ENCODE measurements at regions not wholly inside any gene's neighbourhood (a gene's known extent, or its start where the extent isn't known, plus 50 kb on each side); places are given as distances from the start of the nearest gene placed in this dataset.

DNA sequence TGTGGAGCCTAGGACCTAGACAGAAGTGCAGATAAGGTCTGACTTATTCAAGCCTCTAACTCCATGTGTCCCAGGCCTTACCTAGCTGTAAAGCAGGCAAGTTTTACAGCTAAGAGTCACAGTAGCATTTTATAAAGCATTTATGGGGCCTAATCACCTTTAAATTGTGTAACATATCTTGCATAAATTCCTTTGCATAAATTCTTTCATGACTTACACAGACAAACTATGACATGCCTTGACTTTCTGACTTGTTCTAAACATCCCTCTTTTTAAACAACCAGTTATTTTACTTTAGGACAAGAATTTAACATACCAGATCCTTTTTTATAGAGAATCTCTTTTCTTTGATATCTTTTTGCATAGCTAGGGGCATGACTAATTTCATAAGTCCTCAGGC is 1257.8 kb upstream of the NRXN1 start:
- no peak overlapping the region for H3K27ac ChIP-seq (ENCODE audit: low read depth, low read length, poor library complexity, severe bottlenecking)
- intact Hi-C loops (cut with micrococcal nuclease; ENCODE audit: unreplicated experiment): no loop called here
- no peak overlapping the region for H3K4me3 ChIP-seq (ENCODE audit: low read depth, low read length, poor library complexity, severe bottlenecking)
- no peaks in the 10 kb centered on the region for H3K27me3 ChIP-seq (replicated peaks; ENCODE audit: insufficient read depth, low read depth, low read length, poor library complexity)
- no peaks in the 10 kb centered on the region for H3K36me3 ChIP-seq (ENCODE audit: insufficient read depth, low read length, poor library complexity, severe bottlenecking)
- no peaks in the 10 kb centered on the region for H3K9me3 ChIP-seq (ENCODE audit: low read depth, low read length, poor library complexity, severe bottlenecking)
- CTCF ChIA-PET: no interaction called here
- BruUV-seq (replicated peaks): no TSS peak
- TF ChIP-seq EZH2 (IDR thresholded peaks at IDR 0.05; ENCODE audit: borderline replicate concordance, low read depth, low read length, poor library complexity, severe bottlenecking): no peak
- TF ChIP-seq, protein P1, sequence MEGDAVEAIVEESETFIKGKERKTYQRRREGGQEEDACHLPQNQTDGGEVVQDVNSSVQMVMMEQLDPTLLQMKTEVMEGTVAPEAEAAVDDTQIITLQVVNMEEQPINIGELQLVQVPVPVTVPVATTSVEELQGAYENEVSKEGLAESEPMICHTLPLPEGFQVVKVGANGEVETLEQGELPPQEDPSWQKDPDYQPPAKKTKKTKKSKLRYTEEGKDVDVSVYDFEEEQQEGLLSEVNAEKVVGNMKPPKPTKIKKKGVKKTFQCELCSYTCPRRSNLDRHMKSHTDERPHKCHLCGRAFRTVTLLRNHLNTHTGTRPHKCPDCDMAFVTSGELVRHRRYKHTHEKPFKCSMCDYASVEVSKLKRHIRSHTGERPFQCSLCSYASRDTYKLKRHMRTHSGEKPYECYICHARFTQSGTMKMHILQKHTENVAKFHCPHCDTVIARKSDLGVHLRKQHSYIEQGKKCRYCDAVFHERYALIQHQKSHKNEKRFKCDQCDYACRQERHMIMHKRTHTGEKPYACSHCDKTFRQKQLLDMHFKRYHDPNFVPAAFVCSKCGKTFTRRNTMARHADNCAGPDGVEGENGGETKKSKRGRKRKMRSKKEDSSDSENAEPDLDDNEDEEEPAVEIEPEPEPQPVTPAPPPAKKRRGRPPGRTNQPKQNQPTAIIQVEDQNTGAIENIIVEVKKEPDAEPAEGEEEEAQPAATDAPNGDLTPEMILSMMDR (conservative IDR thresholded peaks at IDR 0.05; ENCODE audit: low read depth, low read length): no peak
- POLR2A ChIA-PET (ENCODE audit: low non-redundant PET): no interaction called here
- no peaks in the 10 kb centered on the region for H3K4me1 ChIP-seq (ENCODE audit: insufficient read depth, low read length, poor library complexity, severe bottlenecking)
- no peak for DNase-seq (ENCODE audit: low spot score)

GRCh38 chr2:52288596-52288995 is 1256.7 kb upstream of the NRXN1 start:
- H3K36me3 ChIP-seq (ENCODE audit: insufficient read depth, low read length, poor library complexity, severe bottlenecking): no peaks in the 10 kb centered on the region
- TF ChIP-seq, protein P1 (conservative IDR thresholded peaks at IDR 0.05; ENCODE audit: low read depth, low read length): no peak
- TF ChIP-seq EZH2 (IDR thresholded peaks at IDR 0.05; ENCODE audit: borderline replicate concordance, low read depth, low read length, poor library complexity, severe bottlenecking): no peak
- POLR2A ChIA-PET (ENCODE audit: low non-redundant PET): no interaction called here
- no TSS peak for BruUV-seq (replicated peaks)
- no peak overlapping the region for H3K27ac ChIP-seq (ENCODE audit: low read depth, low read length, poor library complexity, severe bottlenecking)
- no peak overlapping the region for H3K4me3 ChIP-seq (ENCODE audit: low read depth, low read length, poor library complexity, severe bottlenecking)
- no peaks in the 10 kb centered on the region for H3K9me3 ChIP-seq (ENCODE audit: low read depth, low read length, poor library complexity, severe bottlenecking)
- H3K27me3 ChIP-seq (replicated peaks; ENCODE audit: insufficient read depth, low read depth, low read length, poor library complexity): no peaks in the 10 kb centered on the region
- CTCF ChIA-PET: no interaction called here
- H3K4me1 ChIP-seq (ENCODE audit: insufficient read depth, low read length, poor library complexity, severe bottlenecking): no peaks in the 10 kb centered on the region
- intact Hi-C loops (cut with micrococcal nuclease; ENCODE audit: unreplicated experiment): no loop called here
- DNase-seq (ENCODE audit: low spot score): no peak

GRCh38 chr2:52269696-52270485 is 1238.0 kb upstream of the NRXN1 start:
- intact Hi-C loops (cut with micrococcal nuclease; ENCODE audit: unreplicated experiment): no loop called here
- no peak for TF ChIP-seq EZH2 (IDR thresholded peaks at IDR 0.05; ENCODE audit: borderline replicate concordance, low read depth, low read length, poor library complexity, severe bottlenecking)
- TF ChIP-seq, protein P1 (conservative IDR thresholded peaks at IDR 0.05; ENCODE audit: low read depth, low read length): no peak
- no peaks in the 10 kb centered on the region for H3K27me3 ChIP-seq (replicated peaks; ENCODE audit: insufficient read depth, low read depth, low read length, poor library complexity)
- ChIA-PET CTCF (no interaction called here), POLR2A (ENCODE audit: low non-redundant PET) (no interaction called here)
- H3K36me3 ChIP-seq (ENCODE audit: insufficient read depth, low read length, poor library complexity, severe bottlenecking): no peaks in the 10 kb centered on the region
- no peak for DNase-seq (ENCODE audit: low spot score)
- BruUV-seq (replicated peaks): no TSS peak
- no peaks in the 10 kb centered on the region for H3K4me1 ChIP-seq (ENCODE audit: insufficient read depth, low read length, poor library complexity, severe bottlenecking)
- H3K9me3 ChIP-seq (ENCODE audit: low read depth, low read length, poor library complexity, severe bottlenecking): no peaks in the 10 kb centered on the region
- no peak overlapping the region for H3K27ac ChIP-seq (ENCODE audit: low read depth, low read length, poor library complexity, severe bottlenecking)
- no peak overlapping the region for H3K4me3 ChIP-seq (ENCODE audit: low read depth, low read length, poor library complexity, severe bottlenecking)
